Endothelial cell of umbilical vein (primary cell): ENCODE measurements at regions not wholly inside any gene's neighbourhood (a gene's known extent, or its start where the extent isn't known, plus 50 kb on each side); places are given as distances from the start of the nearest gene placed in this dataset.

Experiments
- BruUV-seq: library from RNA; stranded (reverse); fragments of 400-500 nt; replicated peaks from 2 replicates; lab custom pipeline; 2021; lab: Mats Ljungman, UMichigan
- CTCF ChIA-PET: fragments of 300-600, 350-600 bp; sonication (Branson Sonifier 250); formaldehyde crosslinking; loops from one replicate; lab custom pipeline; 2021; ENCODE audit warnings: antibody characterized with exemption, inconsistent platforms; lab: Charles Lee
- POLR2A ChIA-PET: fragments of 300-600, 350-600 bp; sonication (Branson Sonifier 250); formaldehyde crosslinking; loops from one replicate; lab custom pipeline; 2021; ENCODE audit warnings: antibody characterized with exemption, inconsistent platforms; lab: Charles Lee
- DNase-seq: peaks from one replicate; pipeline ENCODE4 v3.0.0-alpha.2; 2011; ENCODE audit warnings: low read depth, low spot score
- FAIRE-seq: peaks from 2 replicates; lab custom pipeline; 2011; peaks lifted over from hg19 to GRCh38; lab: Jason Lieb, UNC
- H2AFZ ChIP-seq: 2 replicates; pipeline ENCODE4 v1.6.0; 2012; ENCODE audit warnings: low read depth, low read length, control low read depth, inconsistent platforms
- H3K27ac ChIP-seq: 2 replicates; pipeline ENCODE4 v1.5.1; 2011; ENCODE audit warnings: low read depth, mild to moderate bottlenecking, control low read depth, low read length, moderate library complexity; ENCODE audit not compliant: insufficient read depth
- H3K27me3 ChIP-seq, 2 experiments: 2 replicates each; pipeline versions ENCODE4 v1.6.0 to v1.6.1; 2011; ENCODE audit warnings: low read length in 2 of 2, mixed read lengths in 1 of 2; ENCODE audit not compliant: control insufficient read depth in 2 of 2, insufficient read depth in 2 of 2
- H3K36me3 ChIP-seq, 2 experiments: 2 replicates in 1 of 2; 3 replicates in 1 of 2; pipeline ENCODE4 v1.5.1; 2011; ENCODE audit warnings: low read length in 2 of 2, mild to moderate bottlenecking in 1 of 2, moderate library complexity in 1 of 2; ENCODE audit not compliant: control insufficient read depth in 2 of 2, insufficient read depth in 2 of 2; ENCODE audit errors: extremely low read depth in 1 of 2
- H3K4me1 ChIP-seq: 3 replicates; pipeline ENCODE4 v1.5.1; 2011; ENCODE audit warnings: mild to moderate bottlenecking, low read length; ENCODE audit not compliant: control insufficient read depth, insufficient read depth; ENCODE audit errors: extremely low read depth
- H3K4me2 ChIP-seq: 2 replicates; pipeline ENCODE4 v1.6.1; 2011; ENCODE audit warnings: low read length, control low read depth, mixed read lengths; ENCODE audit not compliant: insufficient read depth
- H3K4me3 ChIP-seq, 3 experiments: fragments of 200-600 bp in 1 of 3; sonication (generic), shearing (Covaris generic) in 1 of 3; replicated peaks in 1 of 3; 2 replicates each; pipeline ENCODE4 v1.5.1; 2011 to 2016; ENCODE audit warnings: control low read depth in 3 of 3, low read length in 3 of 3, mild to moderate bottlenecking in 2 of 3, inconsistent platforms in 1 of 3, low read depth in 1 of 3, moderate library complexity in 1 of 3; ENCODE audit not compliant: insufficient read depth in 1 of 3
- H3K79me2 ChIP-seq: 2 replicates; pipeline ENCODE4 v1.6.0; 2012; ENCODE audit warnings: low read length, inconsistent platforms; ENCODE audit not compliant: control insufficient read depth, insufficient read depth
- H3K9ac ChIP-seq: replicated peaks from 2 replicates; pipeline ENCODE3; 2011; ENCODE audit warnings: low read length, control low read depth; ENCODE audit not compliant: insufficient read depth; ENCODE audit errors: extremely low read depth
- H3K9me1 ChIP-seq: replicated peaks from 3 replicates; pipeline ENCODE4 v1.6.0; 2011; ENCODE audit warnings: mild to moderate bottlenecking, low read length; ENCODE audit not compliant: control insufficient read depth, insufficient read depth; ENCODE audit errors: extremely low read depth
- H3K9me3 ChIP-seq: replicated peaks from 2 replicates; pipeline ENCODE4 v1.5.1; 2012; ENCODE audit warnings: low read length, inconsistent platforms; ENCODE audit not compliant: control insufficient read depth, insufficient read depth
- H4K20me1 ChIP-seq: replicated peaks from 2 replicates; pipeline ENCODE3; 2011; ENCODE audit warnings: mild to moderate bottlenecking, low read length; ENCODE audit not compliant: control insufficient read depth, insufficient read depth; ENCODE audit errors: extremely low read depth
- CTCF ChIP-seq, 2 donors: IDR thresholded peaks; 1 replicate in 1 of 2; 2 replicates in 1 of 2; pipeline ENCODE4 v1.5.1; 2011; ENCODE audit warnings: low read length in 2 of 2, mild to moderate bottlenecking in 2 of 2, moderate library complexity in 2 of 2, control low read depth in 1 of 2, inconsistent platforms in 1 of 2, low read depth in 1 of 2; ENCODE audit not compliant: insufficient read depth in 1 of 2; ENCODE audit errors: extremely low read depth in 1 of 2
- EZH2 ChIP-seq: IDR thresholded peaks from 2 replicates; pipeline ENCODE4 v1.6.1; 2012; ENCODE audit warnings: borderline replicate concordance, low read depth, mild to moderate bottlenecking, moderate library complexity, low read length, inconsistent platforms; ENCODE audit not compliant: severe bottlenecking
- GATA2 ChIP-seq: IDR thresholded peaks from 2 replicates; pipeline ENCODE4 v1.7.0; 2011; ENCODE audit warnings: low read depth, mild to moderate bottlenecking, moderate library complexity, mixed read lengths, low read length; ENCODE audit not compliant: insufficient read length, insufficient read depth
- MAX ChIP-seq: IDR thresholded peaks from 2 replicates; pipeline ENCODE4 v1.6.1; 2011; ENCODE audit not compliant: insufficient read depth, insufficient read length
- MYC ChIP-seq: IDR thresholded peaks from one replicate; pipeline ENCODE4 v1.6.1; 2011; ENCODE audit warnings: mild to moderate bottlenecking, low read depth, low read length
- POLR2AphosphoS5 ChIP-seq: IDR thresholded peaks from 2 replicates; pipeline ENCODE4 v1.6.1; 2012; ENCODE audit warnings: low read depth, mild to moderate bottlenecking, control low read depth, low read length, moderate library complexity; ENCODE audit not compliant: insufficient read depth
- dilution Hi-C: fragments of 300-500 bp; cut with MboI; formaldehyde crosslinking; loops from one replicate; pipeline ENCODE4 v1.15.0; 2019; ENCODE audit warnings: low sequenced_read_pairs; ENCODE audit not compliant: extremely low pct_ligation_motif_present
- intact Hi-C: fragments of 100-400 bp; cut with micrococcal nuclease; formaldehyde crosslinking; loops from one replicate; pipeline ENCODE4 v1.10.0; 2022

DNA sequence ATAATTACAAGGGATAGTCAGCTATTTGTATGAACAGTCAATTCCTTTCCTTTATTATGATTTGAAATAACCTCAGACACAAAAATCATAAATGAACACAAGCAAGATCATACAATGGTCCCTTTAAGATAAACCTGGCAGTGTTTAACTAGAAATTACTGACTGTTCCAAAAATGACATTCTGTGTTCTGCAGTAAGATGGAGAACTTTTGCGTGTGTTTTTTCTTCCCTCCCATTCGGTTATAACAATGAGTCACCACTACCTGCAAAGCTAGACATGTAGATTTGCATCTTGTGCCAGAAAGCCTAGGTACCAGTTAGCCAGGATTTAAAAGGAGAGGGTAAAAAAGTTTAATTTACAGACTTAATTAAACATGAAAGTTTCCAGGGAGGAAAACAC lies 248.2 kb upstream of the ADAMTS9 start:
- ChIA-PET CTCF (interaction anchor here (1.5 to 2.2 kb wide), 2 partner anchors 9 to 12 kb away, joined by 5 to 6 read pairs; no protein-coding TSS in a partner anchor), POLR2A (no interaction called here)
- no peak overlapping the region for H3K9ac ChIP-seq
- no peak overlapping the region for H3K4me2 ChIP-seq
- H3K27me3 ChIP-seq: no peaks in the 10 kb centered on the region
- no peaks in the 10 kb centered on the region for H4K20me1 ChIP-seq
- no peak overlapping the region for H3K27ac ChIP-seq
- H3K4me1 ChIP-seq: no peaks in the 10 kb centered on the region
- H3K36me3 ChIP-seq: no peaks in the 10 kb centered on the region
- H3K9me1 ChIP-seq: no peaks in the 10 kb centered on the region
- intact Hi-C loops (no loop called here), dilution Hi-C loops (no loop called here)
- DNase-seq: no peak
- no peak for FAIRE-seq
- no peaks in the 10 kb centered on the region for H3K79me2 ChIP-seq
- H3K9me3 ChIP-seq: peaks cover 2% of the 10 kb centered on the region
- BruUV-seq: no TSS peak
- TF ChIP-seq MAX: no peak
- no peak for TF ChIP-seq MYC
- no peak for TF ChIP-seq CTCF (IDR thresholded peaks at IDR 0.05; ENCODE audit: extremely low read depth in 1 of 2, insufficient read depth in 1 of 2, low read depth in 1 of 2, low read length in 2 of 2)
- no peak for TF ChIP-seq EZH2
- no peak for TF ChIP-seq POLR2AphosphoS5
- no peak for TF ChIP-seq GATA2
- H2AFZ ChIP-seq: no peak overlapping the region
- H3K4me3 ChIP-seq: no peak overlapping the region
